ENCODE measurements at regions not wholly inside any gene's neighbourhood (a gene's known extent, or its start where the extent isn't known, plus 50 kb on each side); places are given as distances from the start of the nearest gene placed in this dataset.

DNA sequence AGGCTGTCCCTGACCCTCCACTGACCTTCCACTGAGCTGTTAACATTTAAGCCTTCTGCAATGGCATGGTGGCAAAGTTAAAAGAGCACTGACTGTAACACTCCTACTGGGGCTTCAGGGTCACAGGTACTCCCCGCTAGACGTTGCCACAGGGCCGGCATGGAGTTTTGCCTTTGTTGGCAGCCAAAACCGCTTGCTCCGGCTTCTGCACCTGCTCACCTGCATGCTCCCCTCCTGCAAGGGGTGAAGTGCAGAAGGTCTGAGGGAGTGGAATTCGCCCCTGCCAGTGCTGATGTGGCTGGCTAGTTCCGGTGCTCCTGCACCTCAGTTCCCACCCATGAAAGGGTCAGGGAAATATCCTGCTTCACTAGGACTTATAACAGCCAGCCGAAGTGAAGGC, 571.4 kb downstream of the RAPGEF2 start:
- TF ChIP-seq, protein P1, sequence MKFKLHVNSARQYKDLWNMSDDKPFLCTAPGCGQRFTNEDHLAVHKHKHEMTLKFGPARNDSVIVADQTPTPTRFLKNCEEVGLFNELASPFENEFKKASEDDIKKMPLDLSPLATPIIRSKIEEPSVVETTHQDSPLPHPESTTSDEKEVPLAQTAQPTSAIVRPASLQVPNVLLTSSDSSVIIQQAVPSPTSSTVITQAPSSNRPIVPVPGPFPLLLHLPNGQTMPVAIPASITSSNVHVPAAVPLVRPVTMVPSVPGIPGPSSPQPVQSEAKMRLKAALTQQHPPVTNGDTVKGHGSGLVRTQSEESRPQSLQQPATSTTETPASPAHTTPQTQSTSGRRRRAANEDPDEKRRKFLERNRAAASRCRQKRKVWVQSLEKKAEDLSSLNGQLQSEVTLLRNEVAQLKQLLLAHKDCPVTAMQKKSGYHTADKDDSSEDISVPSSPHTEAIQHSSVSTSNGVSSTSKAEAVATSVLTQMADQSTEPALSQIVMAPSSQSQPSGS (IDR thresholded peaks at IDR 0.05; ENCODE audit: low read length) = no peak
- no peak for TF ChIP-seq POLR2A (IDR thresholded peaks at IDR 0.05; ENCODE audit: control extremely low read depth in 1 of 2, low read depth in 2 of 2, low read length in 2 of 2)

All from H1 (cell line).